CD4-positive, alpha-beta T cell (primary cell): ENCODE measurements at regions not wholly inside any gene's neighbourhood (a gene's known extent, or its start where the extent isn't known, plus 50 kb on each side); places are given as distances from the start of the nearest gene placed in this dataset.
"Not testable (repeated sequence)": the region's sequence is repeated elsewhere in the genome, so short reads cannot be mapped to it uniquely, and the experiment has no call there.

Source experiments
- ATAC-seq: fragments of 200-7000 bp; cut with Tn5 transposase; one replicate; pipeline ENCODE4 v1.10.0; 2022; ENCODE audit warnings: mild to moderate bottlenecking; ENCODE audit not compliant: poor library complexity
- CTCF ChIA-PET: fragments of 350-600 bp; sonication (Branson Sonifier 250); formaldehyde crosslinking; loops from one replicate; lab custom pipeline; 2021; ENCODE audit warnings: antibody characterized with exemption, inconsistent platforms; lab: Charles Lee
- POLR2A ChIA-PET: fragments of 350-600 bp; sonication (Branson Sonifier 250); formaldehyde crosslinking; loops from one replicate; lab custom pipeline; 2021; ENCODE audit warnings: antibody characterized with exemption, inconsistent platforms; lab: Charles Lee
- DNase-seq, 14 experiments: peaks; one replicate each; pipeline ENCODE4 v3.0.0-alpha.2; 2013 to 2020; ENCODE audit warnings: mixed read lengths in 2 of 14
- H3K27ac ChIP-seq, 2 donors: one replicate each; pipeline versions ENCODE4 v1.5.1 to v1.7.0; 2013; ENCODE audit warnings: low read length in 2 of 2, low read depth in 1 of 2, mild to moderate bottlenecking in 1 of 2
- H3K27me3 ChIP-seq, 2 experiments: 1 replicate in 1 of 2; 2 replicates in 1 of 2; pipeline versions ENCODE4 v1.6.1 to v1.7.0; 2013; ENCODE audit warnings: low read length in 2 of 2, control low read depth in 1 of 2, mild to moderate bottlenecking in 1 of 2, moderate library complexity in 1 of 2; ENCODE audit not compliant: insufficient read depth in 2 of 2, control insufficient read depth in 1 of 2
- H3K36me3 ChIP-seq: one replicate; pipeline ENCODE4 v1.6.1; 2013; ENCODE audit warnings: low read length, control low read depth; ENCODE audit not compliant: insufficient read depth
- H3K4me1 ChIP-seq: one replicate; pipeline ENCODE4 v1.6.1; 2013; ENCODE audit warnings: low read length, control low read depth; ENCODE audit not compliant: insufficient read depth
- H3K4me3 ChIP-seq: one replicate; pipeline ENCODE4 v1.5.1; 2013; ENCODE audit warnings: mild to moderate bottlenecking, low read length, moderate library complexity
- H3K9me3 ChIP-seq, 2 experiments: 1 replicate in 1 of 2; 2 replicates in 1 of 2; pipeline versions ENCODE4 v1.6.1 to v1.7.0; 2013; ENCODE audit warnings: low read length in 2 of 2, mild to moderate bottlenecking in 2 of 2, control low read depth in 1 of 2, moderate library complexity in 1 of 2; ENCODE audit not compliant: control insufficient read depth in 1 of 2, insufficient read depth in 1 of 2
- H3K27ac Mint-ChIP-seq: one replicate; pipeline ENCODE4 v1.8.0; 2020; ENCODE audit warnings: mixed read lengths
- H3K27me3 Mint-ChIP-seq: one replicate; pipeline ENCODE4 v1.8.0; 2021; ENCODE audit warnings: mixed read lengths
- H3K36me3 Mint-ChIP-seq: one replicate; pipeline ENCODE4 v1.8.0; 2021; ENCODE audit warnings: low read depth, mixed read lengths
- H3K4me1 Mint-ChIP-seq: one replicate; pipeline ENCODE4 v1.8.0; 2021; ENCODE audit warnings: low read depth, mixed read lengths
- H3K4me3 Mint-ChIP-seq: one replicate; pipeline ENCODE4 v1.8.0; 2020; ENCODE audit warnings: mild to moderate bottlenecking, mixed read lengths
- H3K9me3 Mint-ChIP-seq: one replicate; pipeline ENCODE4 v1.8.0; 2020; ENCODE audit warnings: mixed read lengths
- CTCF ChIP-seq: fragments of 200-600 bp; IDR thresholded peaks from one replicate; pipeline ENCODE4 v1.8.0; 2022; ENCODE audit warnings: antibody characterized with exemption, mild to moderate bottlenecking
- intact Hi-C, 2 experiments: fragments of 100-400 bp; cut with DNase I in 1 of 2; cut with micrococcal nuclease in 1 of 2; formaldehyde crosslinking; loops; one replicate each; pipeline versions ENCODE4 v1.15.1 to v1.9.0; 2023 to 2025; cut with DNase I, micrococcal nuclease

GRCh38 chr10:6985644-6986043, 405.6 kb upstream of the PRKCQ start:
- no peak overlapping the region for H3K27ac ChIP-seq
- no peak overlapping the region for H3K4me3 ChIP-seq
- intact Hi-C loops: no loop called here
- peaks cover 2% of the 10 kb centered on the region for H3K4me1 Mint-ChIP-seq
- no peak overlapping the region for H3K27ac Mint-ChIP-seq
- DNase-seq (no peak), ATAC-seq (no peak)
- H3K4me3 Mint-ChIP-seq: no peak overlapping the region
- CTCF ChIA-PET: no interaction called here
- no peaks in the 10 kb centered on the region for H3K36me3 Mint-ChIP-seq
- H3K4me1 ChIP-seq: peaks cover 2% of the 10 kb centered on the region
- H3K9me3 Mint-ChIP-seq: no peaks in the 10 kb centered on the region
- no peak for TF ChIP-seq CTCF
- H3K27me3 Mint-ChIP-seq: no peaks in the 10 kb centered on the region
- POLR2A ChIA-PET: no interaction called here
- H3K27me3 ChIP-seq: peaks cover 0 to under 1% of the 10 kb centered on the region in 2 experiments
- no peaks in the 10 kb centered on the region for H3K9me3 ChIP-seq
- no peaks in the 10 kb centered on the region for H3K36me3 ChIP-seq

- no peak overlapping the region for H3K27ac Mint-ChIP-seq
- ChIA-PET POLR2A (no interaction called here), CTCF (no interaction called here)
- H3K4me1 Mint-ChIP-seq: no peaks in the 10 kb centered on the region
- TF ChIP-seq CTCF: no peak
- Histone ChIP-seq H3K4me3 (no peak overlapping the region), H3K27me3 (peaks cover 0 to 8% of the 10 kb centered on the region in 2 experiments), H3K36me3 (no peaks in the 10 kb centered on the region), H3K27ac (no peak overlapping the region), H3K4me1 (no peaks in the 10 kb centered on the region), H3K9me3 (no peaks in the 10 kb centered on the region)
- no peaks in the 10 kb centered on the region for H3K36me3 Mint-ChIP-seq
- intact Hi-C loops: no loop called here
- H3K4me3 Mint-ChIP-seq: no peak overlapping the region
- no peaks in the 10 kb centered on the region for H3K9me3 Mint-ChIP-seq
- DNase-seq (no peak), ATAC-seq (no peak)
- H3K27me3 Mint-ChIP-seq: no peaks in the 10 kb centered on the region
These were observed 404.9 kb upstream of the PRKCQ start for GRCh38 chr10:6984971-6985370.

- H3K36me3 Mint-ChIP-seq, DNase-seq, H3K9me3 ChIP-seq, CTCF ChIA-PET, H3K27ac ChIP-seq, ATAC-seq, H3K4me3 ChIP-seq, H3K9me3 Mint-ChIP-seq, POLR2A ChIA-PET, H3K4me3 Mint-ChIP-seq, H3K36me3 ChIP-seq, H3K27ac Mint-ChIP-seq, intact Hi-C loops, H3K4me1 ChIP-seq, H3K27me3 Mint-ChIP-seq, H3K4me1 Mint-ChIP-seq: not testable (repeated sequence)
- peaks cover 0 to 12% of the 10 kb centered on the region in 2 experiments for H3K27me3 ChIP-seq
These were observed 403.9 kb upstream of the PRKCQ start for GRCh38 chr10:6984016-6984415.

GRCh38 chr10:6980353-6980752, 400.3 kb upstream of the PRKCQ start:
- H3K27me3 Mint-ChIP-seq: peaks cover 7% of the 10 kb centered on the region
- Histone ChIP-seq H3K4me3 (no peak overlapping the region), H3K9me3 (peaks cover 0 to 7% of the 10 kb centered on the region in 2 experiments), H3K27ac (no peak overlapping the region), H3K36me3 (no peaks in the 10 kb centered on the region), H3K4me1 (no peaks in the 10 kb centered on the region), H3K27me3 (peaks cover 0 to 12% of the 10 kb centered on the region in 2 experiments)
- CTCF ChIA-PET: no interaction called here
- no peaks in the 10 kb centered on the region for H3K4me1 Mint-ChIP-seq
- no peaks in the 10 kb centered on the region for H3K36me3 Mint-ChIP-seq
- H3K4me3 Mint-ChIP-seq: no peak overlapping the region
- no peak overlapping the region for H3K27ac Mint-ChIP-seq
- DNase-seq: no peak
- ATAC-seq: no peak
- no peak for TF ChIP-seq CTCF
- intact Hi-C loops: no loop called here
- no peaks in the 10 kb centered on the region for H3K9me3 Mint-ChIP-seq
- POLR2A ChIA-PET: no interaction called here
